ENCODE measurements at regions not wholly inside any gene's neighbourhood (a gene's known extent, or its start where the extent isn't known, plus 50 kb on each side); places are given as distances from the start of the nearest gene placed in this dataset.

DNA sequence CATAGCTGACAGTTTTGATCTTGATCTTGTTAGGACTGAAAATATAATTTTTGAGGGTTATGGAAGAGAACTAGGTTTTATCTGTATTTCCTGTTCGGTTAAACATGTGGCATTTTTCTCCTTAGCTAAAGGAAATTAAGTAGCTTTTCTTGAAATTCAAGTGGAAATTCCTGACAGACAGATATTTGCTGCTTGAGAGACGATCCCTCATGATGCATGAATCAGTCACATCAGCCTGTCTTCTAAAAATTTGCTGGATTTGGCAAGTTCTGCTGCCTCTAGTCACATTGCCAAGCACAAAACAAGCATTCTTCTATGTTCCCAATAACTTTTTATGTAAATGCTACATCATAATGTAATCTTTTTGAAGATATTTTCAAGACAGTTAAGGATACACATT lies 201.8 kb upstream of the ATP5MC3 start:
- peaks cover 2% of the 10 kb centered on the region for H3K27me3 Mint-ChIP-seq (ENCODE audit: insufficient read depth)
- Histone ChIP-seq H3K27me3 (ENCODE audit: control insufficient read depth, insufficient read depth, low read length, poor library complexity, severe bottlenecking) (no peaks in the 10 kb centered on the region), H3K27ac (ENCODE audit: low read depth, low read length) (no peak overlapping the region), H3K4me1 (ENCODE audit: control insufficient read depth, insufficient read depth, low read length) (no peaks in the 10 kb centered on the region), H3K4me3 (ENCODE audit: low read length) (no peak overlapping the region), H3K36me3 (ENCODE audit: control insufficient read depth, insufficient read depth, low read length) (no peaks in the 10 kb centered on the region), H3K9me3 (ENCODE audit: control insufficient read depth, low read length) (peaks cover 28% of the 10 kb centered on the region), H3K9ac (ENCODE audit: extremely low read depth, low read length, poor library complexity, severe bottlenecking) (no peak overlapping the region)
- no peak overlapping the region for H3K4me3 Mint-ChIP-seq
- TF ChIP-seq, protein P1, sequence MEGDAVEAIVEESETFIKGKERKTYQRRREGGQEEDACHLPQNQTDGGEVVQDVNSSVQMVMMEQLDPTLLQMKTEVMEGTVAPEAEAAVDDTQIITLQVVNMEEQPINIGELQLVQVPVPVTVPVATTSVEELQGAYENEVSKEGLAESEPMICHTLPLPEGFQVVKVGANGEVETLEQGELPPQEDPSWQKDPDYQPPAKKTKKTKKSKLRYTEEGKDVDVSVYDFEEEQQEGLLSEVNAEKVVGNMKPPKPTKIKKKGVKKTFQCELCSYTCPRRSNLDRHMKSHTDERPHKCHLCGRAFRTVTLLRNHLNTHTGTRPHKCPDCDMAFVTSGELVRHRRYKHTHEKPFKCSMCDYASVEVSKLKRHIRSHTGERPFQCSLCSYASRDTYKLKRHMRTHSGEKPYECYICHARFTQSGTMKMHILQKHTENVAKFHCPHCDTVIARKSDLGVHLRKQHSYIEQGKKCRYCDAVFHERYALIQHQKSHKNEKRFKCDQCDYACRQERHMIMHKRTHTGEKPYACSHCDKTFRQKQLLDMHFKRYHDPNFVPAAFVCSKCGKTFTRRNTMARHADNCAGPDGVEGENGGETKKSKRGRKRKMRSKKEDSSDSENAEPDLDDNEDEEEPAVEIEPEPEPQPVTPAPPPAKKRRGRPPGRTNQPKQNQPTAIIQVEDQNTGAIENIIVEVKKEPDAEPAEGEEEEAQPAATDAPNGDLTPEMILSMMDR (conservative IDR thresholded peaks at IDR 0.05) = no peak
- DNase-seq = no peak
- H3K27ac Mint-ChIP-seq = no peak overlapping the region
- no peaks in the 10 kb centered on the region for H3K4me1 Mint-ChIP-seq
- peaks cover 40% of the 10 kb centered on the region for H3K9me3 Mint-ChIP-seq
- 80 to 90% methylated on average over 2 of the region's 2 CpGs for WGBS, 2 experiments (ENCODE audit: insufficient coverage in 1 of 2, insufficient read length in 1 of 2)
- peaks cover 18% of the 10 kb centered on the region for H3K36me3 Mint-ChIP-seq (ENCODE audit: low read depth)

DNA sequence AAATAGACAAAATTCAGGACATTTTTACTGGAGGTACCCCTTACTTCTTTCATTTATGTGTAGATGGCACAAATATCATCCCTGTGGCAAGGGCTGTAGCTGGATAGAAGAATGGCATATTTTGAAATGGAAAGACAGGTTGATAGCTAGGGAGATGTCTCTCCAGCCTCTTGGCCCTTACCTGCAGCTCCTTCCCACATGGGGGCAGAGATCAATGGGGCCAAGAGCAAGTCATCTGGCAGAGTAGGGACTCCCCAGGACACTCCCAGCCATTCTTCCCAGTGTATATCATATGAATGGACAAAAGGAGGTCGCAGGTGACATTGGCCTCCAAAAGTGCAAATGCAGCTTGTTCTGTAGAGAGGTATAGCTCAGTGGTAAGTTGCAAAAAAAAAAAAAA lies 192.2 kb upstream of the ATP5MC3 start:
- Mint-ChIP-seq H3K4me1 (peaks cover 7% of the 10 kb centered on the region), H3K36me3 (ENCODE audit: low read depth) (no peaks in the 10 kb centered on the region), H3K27me3 (ENCODE audit: insufficient read depth) (no peaks in the 10 kb centered on the region), H3K27ac (no peak overlapping the region), H3K4me3 (no peak overlapping the region), H3K9me3 (no peaks in the 10 kb centered on the region)
- Histone ChIP-seq H3K9me3 (ENCODE audit: control insufficient read depth, low read length) (no peaks in the 10 kb centered on the region), H3K4me3 (ENCODE audit: low read length) (no peak overlapping the region), H3K36me3 (ENCODE audit: control insufficient read depth, insufficient read depth, low read length) (no peaks in the 10 kb centered on the region), H3K4me1 (ENCODE audit: control insufficient read depth, insufficient read depth, low read length) (no peaks in the 10 kb centered on the region), H3K9ac (ENCODE audit: extremely low read depth, low read length, poor library complexity, severe bottlenecking) (no peak overlapping the region), H3K27me3 (ENCODE audit: control insufficient read depth, insufficient read depth, low read length, poor library complexity, severe bottlenecking) (no peaks in the 10 kb centered on the region), H3K27ac (ENCODE audit: low read depth, low read length) (no peak overlapping the region)
- TF ChIP-seq, protein P1 (conservative IDR thresholded peaks at IDR 0.05) = no peak
- peak; percentile 52 for DNase-seq
- 100% methylated on average over 1 of the region's 1 CpG; no CpG with 5 or more reads in 1 of the 2 experiments for WGBS, 2 experiments (ENCODE audit: insufficient coverage in 1 of 2, insufficient read length in 1 of 2)

DNA sequence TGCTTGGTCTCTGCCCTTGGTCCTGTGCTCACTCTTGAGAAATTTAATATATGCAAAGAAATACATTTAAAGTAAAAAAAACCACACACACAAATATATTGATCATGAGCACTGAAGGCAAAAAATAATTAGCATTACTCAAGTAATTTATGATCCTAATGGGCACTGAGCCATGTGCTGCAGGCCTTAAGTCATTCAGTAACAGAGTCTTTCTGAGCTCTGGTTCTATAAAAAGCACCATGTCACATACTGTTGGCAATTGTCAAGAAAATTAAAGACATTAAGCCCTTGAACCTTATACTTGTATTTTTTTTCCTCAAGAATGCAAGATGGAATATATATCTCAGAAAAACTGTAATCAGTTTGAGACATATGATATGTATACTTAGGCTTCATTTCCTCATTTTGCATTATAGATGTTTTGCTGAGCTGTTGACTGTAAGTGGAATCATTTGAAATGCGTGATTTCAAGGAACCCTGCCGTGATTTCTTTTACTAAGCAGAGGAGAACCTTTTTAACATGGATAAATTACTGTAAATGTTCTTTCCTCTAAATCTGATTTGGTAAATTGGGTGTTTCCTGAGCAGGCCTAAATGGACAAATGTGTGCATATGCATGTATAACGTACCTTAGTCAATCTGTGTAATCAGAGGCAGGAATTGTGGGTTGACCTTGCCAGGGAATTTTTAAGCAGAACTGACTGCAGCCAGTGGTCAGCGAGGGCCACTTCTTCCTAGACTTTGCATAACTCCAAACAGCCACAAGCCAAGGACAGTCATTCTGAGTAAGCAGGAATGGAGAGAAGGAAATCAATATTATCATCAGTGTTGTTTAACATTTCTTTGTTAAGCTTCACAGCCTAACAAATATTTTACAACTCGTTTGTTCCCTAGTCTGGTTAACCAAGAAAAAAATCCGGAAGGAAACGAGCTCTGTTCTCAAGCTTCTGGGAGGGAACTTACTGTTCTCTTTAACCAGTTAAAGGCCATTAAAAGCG lies 191.5 kb upstream of the ATP5MC3 start:
- no peak for DNase-seq
- no peak overlapping the region for H3K27ac ChIP-seq (ENCODE audit: low read depth, low read length)
- H3K36me3 Mint-ChIP-seq (ENCODE audit: low read depth) = no peaks in the 10 kb centered on the region
- TF ChIP-seq, protein P1 (conservative IDR thresholded peaks at IDR 0.05) = no peak
- H3K27ac Mint-ChIP-seq = no peak overlapping the region
- H3K9ac ChIP-seq (ENCODE audit: extremely low read depth, low read length, poor library complexity, severe bottlenecking) = no peak overlapping the region
- peaks cover 7% of the 10 kb centered on the region for H3K4me1 Mint-ChIP-seq
- no peaks in the 10 kb centered on the region for H3K9me3 ChIP-seq (ENCODE audit: control insufficient read depth, low read length)
- no peak overlapping the region for H3K4me3 ChIP-seq (ENCODE audit: low read length)
- H3K4me3 Mint-ChIP-seq = no peak overlapping the region
- H3K27me3 Mint-ChIP-seq (ENCODE audit: insufficient read depth) = no peaks in the 10 kb centered on the region
- H3K4me1 ChIP-seq (ENCODE audit: control insufficient read depth, insufficient read depth, low read length) = no peaks in the 10 kb centered on the region
- no peaks in the 10 kb centered on the region for H3K9me3 Mint-ChIP-seq
- 64 to 69% methylated on average over 6 to 8 of the region's 8 CpGs for WGBS, 2 experiments (ENCODE audit: insufficient coverage in 1 of 2, insufficient read length in 1 of 2)
- H3K27me3 ChIP-seq (ENCODE audit: control insufficient read depth, insufficient read depth, low read length, poor library complexity, severe bottlenecking) = peaks cover 5% of the 10 kb centered on the region
- H3K36me3 ChIP-seq (ENCODE audit: control insufficient read depth, insufficient read depth, low read length) = no peaks in the 10 kb centered on the region

Data from endodermal cell (in vitro differentiated cells).